ENCODE measurements at regions not wholly inside any gene's neighbourhood (a gene's known extent, or its start where the extent isn't known, plus 50 kb on each side); places are given as distances from the start of the nearest gene placed in this dataset.

DNA sequence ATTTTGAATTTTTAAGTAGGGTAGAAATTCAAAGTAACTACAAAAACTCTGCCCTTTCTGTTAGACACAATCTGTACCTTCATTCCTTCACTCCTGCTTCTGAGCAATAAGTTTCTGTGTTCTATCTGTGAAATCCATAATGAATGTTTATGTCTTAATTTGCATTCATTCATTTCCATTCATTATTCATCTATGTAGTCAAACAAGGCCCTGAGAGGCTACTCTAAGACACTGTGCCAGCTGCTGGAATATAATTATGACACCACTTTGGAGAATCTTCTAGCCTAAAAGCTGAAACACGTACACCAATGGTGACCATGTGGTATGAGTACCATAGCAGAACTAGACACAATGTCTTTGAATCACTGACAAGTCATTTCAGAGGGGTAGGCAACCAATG lies 199.9 kb upstream of the FAR2 start:
- DNase-seq, result no peak

DNA sequence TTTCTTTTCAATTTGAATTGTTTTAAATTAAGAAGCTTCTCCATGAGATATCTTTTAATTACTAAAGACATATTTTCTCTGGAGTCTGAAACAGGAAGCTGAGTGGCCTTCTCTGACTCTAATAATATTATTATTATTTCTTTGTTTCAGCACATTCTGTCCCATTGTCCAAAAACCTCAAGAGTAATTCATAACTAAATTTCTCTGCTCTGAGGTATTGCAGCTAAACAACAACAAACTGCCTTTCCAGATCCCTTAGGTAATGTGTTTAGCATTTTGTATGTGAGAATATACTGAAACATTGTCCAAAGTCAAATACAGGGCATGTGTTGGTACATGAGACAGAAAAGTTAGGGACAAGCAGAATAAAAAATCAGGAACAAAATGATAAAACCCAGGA lies 199.0 kb upstream of the FAR2 start:
- DNase-seq, result no peak

DNA sequence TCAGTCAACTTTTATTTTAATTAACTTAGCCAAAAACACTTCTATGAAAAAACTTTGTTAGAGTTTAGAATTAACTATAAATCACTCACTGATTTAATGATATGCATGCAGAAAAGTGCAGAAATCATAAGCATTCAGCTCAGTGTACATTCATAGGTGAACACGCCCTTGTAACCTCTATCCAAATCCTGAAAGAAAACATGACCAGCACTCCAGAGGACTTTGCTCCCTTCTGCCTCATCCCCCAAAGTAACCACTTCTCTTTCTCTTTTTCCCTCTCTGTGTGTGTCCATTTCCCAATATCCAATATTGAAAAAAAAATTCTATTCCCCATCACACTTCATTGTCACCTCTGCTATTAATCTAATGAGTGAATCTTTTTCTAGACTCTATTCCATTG lies 197.1 kb upstream of the FAR2 start:
- DNase-seq, result no peak

DNA sequence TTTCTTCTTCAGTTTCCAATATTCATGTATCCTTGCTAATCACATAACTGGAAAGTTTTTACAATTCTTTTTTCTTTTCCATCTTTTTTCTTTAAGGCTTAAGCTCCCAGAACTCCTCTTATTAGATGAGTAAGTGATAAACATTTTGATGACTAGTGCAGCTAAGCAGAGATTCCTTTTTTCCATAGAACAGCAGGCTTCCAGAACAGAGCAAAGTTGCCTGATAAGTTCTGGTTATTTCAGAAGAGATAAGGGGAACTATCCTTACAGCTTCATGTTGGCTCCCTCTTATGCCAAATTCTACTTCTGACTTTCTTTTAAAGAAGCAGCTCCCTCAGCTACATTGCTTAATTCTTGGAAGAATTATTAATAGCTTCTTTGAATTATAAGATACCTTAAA lies 194.7 kb upstream of the FAR2 start:
- no peak for DNase-seq

DNA sequence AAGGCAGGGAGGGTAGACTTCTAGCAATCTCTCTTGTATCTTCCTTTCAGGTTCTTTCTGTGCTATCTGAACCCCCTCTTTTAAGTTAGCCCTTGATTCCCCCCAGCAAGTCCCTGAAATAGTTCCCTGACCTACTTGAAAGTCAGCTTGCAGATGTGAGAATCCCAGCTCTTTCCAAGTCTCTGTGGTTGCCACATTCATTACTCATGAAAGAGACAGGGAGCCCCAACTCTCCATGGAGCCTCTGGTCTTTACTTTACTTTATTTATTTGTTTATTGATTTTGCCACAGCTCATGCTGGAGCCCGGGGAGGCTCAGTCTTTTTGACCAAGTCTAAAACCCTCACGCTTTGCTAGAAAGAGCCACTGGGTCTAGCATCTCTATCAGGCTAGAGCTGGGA lies 193.6 kb upstream of the FAR2 start:
- no peak for DNase-seq

DNA sequence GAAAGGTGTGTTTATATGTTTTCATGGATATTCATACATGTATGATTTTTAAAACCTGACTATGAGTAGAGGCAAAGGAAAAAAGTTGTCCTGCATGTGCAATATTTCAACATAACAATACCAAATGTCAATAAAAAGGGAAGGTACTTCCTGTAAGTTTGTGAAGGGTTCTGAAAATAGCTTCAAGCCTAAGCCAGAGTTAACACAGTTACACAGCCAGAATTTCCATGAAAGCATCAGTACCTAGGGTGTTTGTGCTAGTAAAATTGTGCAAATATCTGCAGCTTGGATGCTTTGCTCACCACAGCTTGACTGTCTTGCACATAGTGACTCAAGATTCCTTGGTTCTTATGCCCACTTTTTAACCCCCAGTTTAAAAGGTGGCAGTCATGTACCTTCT lies 193.1 kb upstream of the FAR2 start:
- no peak for DNase-seq

DNA sequence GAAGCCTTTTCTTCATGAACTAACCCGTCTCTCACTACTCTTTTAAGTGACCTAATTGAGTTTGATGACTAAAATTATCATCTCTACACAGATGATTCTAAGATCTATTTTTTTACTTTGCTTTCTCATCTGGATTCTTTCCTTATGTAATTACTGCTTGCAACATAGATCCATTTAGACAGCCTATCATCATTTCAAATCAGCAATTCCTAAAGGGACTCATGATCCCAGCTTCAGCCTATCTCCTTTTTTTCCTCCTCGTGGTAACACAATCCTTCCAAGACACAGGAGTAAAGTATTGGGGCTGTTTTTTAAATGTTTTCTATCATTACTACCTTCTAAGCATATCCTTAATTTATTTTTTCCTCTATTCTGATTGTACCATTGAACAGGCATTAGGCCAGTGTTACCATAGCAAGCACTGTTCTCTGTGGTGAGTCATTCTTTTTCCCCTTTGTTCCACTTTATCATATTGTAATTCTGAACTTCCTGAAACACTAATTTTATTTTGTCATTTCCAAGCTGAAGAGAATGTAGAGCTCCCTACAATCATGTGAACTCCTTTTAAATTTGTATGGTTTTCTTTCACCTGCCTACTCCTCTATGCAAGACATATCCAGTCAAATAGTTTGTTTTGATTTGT lies 190.4 kb upstream of the FAR2 start:
- DNase-seq, result no peak

DNA sequence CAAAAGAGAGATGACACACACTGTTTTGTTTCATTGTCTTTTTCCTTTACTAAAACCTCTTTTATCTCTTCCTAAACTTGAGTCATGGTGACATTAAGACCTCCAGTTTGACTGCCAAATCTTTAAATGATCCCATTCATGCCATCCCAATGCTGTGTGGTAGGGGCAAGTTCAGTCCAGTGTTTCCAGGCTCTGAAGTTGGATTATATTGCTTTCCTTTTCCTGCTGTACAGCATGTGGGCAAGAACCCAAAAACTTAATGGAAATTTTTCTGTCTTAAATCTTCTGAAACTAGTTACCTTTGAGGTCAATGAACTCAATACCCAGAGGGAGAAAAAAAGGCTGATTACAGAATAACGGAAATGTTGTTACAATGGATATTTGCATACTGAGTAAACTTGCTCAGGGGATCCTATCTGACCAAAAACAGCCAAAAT lies 187.1 kb upstream of the FAR2 start:
- no peak for DNase-seq

DNA sequence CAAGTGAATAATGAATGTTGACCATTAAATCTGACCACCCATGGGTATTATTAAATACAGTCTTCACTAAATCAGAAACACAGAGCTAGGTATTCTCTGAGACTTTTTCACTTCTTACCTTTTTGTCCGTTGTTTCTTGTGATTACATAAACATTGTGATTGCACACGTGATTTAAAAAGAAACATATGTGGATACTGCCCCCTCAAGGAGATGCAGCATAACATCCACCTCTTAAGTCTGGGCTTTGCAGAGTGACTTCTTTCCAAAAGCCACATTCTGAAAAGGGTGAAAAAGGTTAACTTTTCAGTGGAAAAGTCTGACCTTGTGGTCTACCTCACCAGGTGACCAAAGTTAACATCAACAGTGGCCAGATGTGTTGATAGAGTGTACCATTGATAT lies 185.5 kb upstream of the FAR2 start:
- no peak for DNase-seq

DNA sequence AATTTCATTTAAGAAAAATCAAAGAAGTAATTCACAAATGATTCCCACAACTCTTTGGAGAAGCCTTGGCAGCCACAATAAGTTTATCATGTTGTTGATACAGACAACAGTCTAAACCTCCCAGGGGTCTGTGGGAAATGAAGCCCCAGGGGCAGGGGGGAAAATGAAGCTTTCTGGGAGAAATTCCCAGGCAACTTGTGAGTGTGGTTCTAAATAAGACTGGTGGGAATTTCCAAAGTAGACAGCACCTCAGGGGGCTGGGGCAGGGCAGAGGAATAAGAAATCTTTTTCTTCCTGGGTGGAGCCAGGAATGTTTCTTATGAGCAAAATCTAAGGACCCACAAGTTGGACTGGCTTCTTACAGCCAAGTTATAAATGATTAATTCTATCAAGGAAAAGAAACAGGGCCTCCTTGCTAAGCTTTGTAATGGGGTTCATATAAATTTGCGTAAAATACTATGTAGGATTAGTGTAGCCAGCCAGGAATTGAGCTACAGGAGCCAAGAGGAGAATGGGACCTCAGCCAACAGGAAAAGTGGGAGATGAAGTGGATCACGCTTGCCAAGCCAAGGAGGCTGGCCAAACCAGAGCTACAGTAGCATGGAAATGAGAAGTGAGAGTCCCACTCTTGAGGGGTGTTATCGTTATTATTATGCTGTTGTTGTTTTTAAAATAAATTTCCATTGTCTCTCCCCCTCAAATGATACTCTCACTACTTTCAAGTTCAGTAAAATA lies 182.9 kb upstream of the FAR2 start:
- no peak for DNase-seq

DNA sequence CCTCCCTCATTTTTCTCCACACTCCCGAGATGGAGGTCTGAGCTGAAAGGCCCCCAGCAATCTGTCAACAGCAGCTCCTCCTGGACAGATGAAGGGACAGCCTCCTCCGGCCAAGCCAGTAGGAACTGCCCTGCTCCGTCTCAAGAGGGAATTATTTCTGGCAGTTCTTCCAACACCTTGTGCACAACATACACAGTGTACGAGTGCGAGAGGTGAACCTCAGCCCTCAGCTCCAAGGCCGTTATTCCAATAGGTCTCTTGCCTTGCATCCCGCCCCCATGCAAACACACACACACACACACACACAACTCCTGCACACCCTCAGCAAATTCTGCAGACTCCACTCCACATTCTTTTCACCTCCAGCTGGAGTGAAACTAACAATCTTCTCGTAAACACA lies 181.7 kb upstream of the FAR2 start:
- no peak for DNase-seq

DNA sequence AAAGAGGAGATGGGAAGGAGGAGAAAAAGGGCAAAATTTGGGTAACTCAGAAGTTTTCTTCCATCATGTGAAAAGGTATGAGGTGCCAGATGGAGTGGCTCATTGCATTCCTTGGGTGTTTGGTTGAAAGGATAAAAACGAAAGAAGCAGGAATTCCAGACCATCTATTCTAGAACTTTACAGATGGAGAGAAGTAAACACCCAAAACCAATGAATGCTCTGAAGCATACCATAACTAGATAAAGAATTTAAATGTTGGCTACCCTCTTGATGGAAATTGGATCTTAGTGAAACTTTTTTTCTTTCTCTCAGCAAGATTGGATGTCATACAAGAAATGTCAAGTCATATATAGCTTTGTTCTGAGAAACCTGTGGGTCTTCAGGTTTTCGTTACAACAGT lies 175.6 kb upstream of the FAR2 start:
- no peak for DNase-seq

DNA sequence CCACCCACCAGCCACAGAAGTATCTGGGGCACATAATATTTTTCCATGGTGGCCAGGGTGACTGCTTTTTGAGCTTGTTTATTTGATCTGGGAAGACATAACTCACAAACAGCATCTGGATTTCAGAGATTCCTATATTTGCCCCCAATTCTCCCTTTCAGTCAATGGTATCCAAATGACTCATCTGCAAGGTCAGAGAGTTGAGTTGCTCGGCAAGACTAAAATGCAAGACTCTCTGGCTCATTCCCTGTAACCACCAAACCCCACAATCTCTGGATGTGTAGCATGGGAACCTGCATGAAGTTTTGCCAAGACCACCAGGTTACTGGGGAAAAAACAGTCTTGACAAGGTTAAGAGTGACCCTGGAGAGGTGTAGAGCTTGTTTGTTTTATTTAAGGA lies 174.9 kb upstream of the FAR2 start:
- DNase-seq, result no peak

DNA sequence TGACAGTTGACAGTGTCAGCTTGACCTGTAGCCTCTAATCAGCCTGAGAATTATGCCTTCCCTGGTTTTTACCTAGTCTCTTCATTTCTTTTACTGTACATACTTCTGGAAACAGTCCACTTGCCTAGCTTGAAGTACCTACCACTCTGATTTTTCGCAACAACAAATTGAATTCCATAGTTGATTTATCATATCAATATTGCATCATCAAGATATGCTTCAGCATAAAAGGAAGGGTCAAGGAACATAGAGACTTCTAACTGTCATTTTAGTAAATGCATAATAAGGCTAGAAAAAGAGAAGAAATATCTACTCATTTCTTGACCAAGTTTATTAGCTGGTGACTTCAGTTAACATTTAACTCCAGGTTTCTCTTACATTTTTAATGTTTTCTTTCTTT lies 174.2 kb upstream of the FAR2 start:
- DNase-seq, result no peak

DNA sequence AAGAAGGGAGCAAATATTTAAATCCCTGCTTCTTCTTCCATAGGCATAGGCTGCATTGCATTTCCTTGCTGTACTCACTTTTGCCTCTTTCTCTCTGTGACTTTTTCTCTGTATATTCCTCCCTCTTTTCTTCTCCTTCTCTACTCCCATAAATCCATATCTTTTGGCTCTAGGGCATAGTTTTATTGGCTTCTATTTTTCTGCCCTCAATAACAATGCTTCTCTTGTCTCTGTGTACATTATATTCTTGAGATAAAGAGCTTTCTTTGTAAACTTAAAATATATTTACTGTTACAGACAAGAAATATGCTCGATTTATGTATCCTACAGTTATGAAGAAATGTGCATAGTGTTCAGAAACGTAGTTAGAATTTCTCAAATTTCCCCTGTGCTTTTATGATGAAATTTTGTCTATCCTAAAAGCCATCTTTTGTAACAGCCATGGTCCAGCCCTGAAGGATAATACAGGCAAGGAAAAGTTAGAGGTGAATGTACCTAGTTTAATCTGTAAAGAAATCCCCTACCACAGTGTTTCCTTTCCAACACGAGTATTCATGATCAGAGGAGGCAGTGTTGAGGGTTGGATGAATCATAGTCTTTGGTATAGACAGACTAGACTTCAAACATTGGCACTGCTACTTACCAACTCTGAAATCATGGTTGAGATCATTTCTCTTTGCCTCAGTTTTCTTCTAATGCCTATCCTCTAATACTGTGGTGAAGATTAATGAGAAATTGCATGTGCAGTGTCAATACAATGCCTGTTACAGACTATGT lies 173.3 kb upstream of the FAR2 start:
- no peak for DNase-seq

DNA sequence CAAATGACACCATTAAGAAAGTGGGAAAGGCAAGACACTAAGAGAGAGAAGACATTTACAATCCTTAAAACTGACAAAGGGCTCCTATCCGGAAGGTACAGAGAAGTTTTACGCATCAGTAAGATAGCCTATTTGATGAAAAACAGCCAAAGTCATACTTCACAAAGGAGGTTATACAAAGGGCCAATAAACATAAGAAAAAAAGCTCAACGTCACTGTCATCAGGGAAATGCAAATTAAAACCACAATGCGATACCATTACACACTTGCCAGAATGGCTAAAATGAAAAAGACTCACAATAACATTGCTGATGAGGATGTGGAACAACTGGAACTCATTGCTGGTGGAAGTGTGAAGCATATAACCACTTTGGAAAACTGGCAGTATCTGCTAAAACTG lies 168.6 kb upstream of the FAR2 start:
- no peak for DNase-seq

DNA sequence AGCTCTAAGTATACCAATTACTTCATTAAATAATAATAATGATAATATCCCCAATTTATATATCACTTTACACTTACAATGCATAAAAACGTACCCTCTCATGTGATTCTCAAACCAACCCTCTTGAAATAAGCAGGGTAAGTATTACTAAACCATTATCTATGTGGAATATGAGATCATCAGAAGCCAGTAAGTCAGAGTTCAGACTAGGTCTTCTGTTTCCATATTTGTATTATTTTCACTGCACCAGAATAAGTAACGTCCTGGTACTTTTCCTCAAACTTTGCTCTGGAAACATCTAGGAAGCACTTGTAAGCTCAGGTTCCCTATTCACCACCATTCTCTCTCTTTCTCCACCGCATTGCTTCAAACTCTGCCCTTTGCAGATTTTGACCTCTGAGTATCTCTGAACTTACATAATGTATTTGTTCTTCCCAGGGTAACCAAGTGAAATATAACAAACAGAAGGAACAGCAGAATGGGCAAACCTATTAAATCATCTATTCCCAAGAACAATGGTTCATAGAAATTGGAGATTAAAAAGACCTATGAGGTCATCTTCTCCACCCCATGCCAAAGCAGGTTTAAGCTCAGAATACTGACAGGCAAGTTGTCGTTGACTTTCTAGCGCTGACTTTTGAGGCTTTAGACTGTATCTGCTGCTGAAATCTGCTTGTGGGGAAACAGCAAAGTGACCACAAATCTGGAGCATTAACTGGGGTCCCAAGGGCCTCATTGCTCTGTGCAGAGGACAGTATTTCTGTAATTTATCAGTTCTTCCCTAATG lies 161.3 kb upstream of the FAR2 start:
- no peak for DNase-seq

DNA sequence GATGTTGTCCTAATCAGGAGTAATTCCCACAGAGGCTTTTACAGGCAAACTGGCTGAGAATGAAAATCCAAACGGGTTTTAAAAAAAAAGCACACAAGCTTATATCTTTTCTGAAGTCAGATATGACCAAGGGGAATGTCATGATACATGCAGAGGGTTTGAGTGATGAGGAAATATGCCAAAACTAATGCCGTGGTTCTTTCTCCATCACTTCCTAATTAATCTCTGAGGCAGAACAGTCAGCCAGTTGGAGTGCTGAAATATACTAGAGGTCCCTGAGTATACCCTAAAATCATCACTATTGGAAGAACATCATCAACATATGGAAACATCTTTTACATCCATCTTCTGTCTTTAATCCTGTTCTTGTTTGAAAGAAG lies 160.8 kb upstream of the FAR2 start:
- DNase-seq, result no peak

DNA sequence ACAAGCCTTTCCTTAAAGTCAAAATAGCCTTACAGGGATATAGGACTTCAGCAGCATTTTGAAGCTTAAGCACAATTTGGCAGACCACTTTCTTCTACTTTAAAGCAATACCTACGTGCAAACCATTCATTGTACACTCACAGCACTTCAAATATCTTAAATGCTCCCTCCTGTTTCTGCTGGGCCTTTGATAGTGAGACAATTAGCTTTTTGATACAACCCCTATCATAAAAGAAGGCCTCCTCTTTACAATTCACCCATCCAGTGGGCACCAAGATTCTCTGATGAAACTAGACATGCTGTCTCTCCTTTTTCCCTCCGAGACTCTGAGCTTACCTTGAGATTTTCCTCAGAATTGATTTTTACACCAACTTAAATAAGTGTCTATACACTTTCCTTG lies 157.5 kb upstream of the FAR2 start:
- DNase-seq, result no peak

DNA sequence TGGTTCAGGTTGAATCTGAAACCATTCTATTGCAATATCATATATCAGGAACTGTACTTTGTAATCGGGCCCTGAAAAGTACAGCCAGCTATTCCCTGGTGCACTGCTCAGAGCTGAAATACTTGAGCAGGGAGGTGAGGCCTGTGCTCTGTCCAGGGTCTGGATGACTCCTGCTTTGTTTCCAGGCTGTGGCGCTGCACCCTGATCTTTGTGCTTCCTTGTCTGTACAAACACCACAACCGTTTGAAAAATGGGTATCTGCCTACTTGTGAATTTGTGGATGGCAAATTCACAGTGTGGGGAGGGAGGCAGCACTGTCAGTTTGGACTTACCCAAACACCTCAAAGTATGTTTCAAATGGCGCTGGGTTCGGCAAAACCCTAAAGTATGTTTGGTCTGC lies 155.4 kb upstream of the FAR2 start:
- no peak for DNase-seq

DNA sequence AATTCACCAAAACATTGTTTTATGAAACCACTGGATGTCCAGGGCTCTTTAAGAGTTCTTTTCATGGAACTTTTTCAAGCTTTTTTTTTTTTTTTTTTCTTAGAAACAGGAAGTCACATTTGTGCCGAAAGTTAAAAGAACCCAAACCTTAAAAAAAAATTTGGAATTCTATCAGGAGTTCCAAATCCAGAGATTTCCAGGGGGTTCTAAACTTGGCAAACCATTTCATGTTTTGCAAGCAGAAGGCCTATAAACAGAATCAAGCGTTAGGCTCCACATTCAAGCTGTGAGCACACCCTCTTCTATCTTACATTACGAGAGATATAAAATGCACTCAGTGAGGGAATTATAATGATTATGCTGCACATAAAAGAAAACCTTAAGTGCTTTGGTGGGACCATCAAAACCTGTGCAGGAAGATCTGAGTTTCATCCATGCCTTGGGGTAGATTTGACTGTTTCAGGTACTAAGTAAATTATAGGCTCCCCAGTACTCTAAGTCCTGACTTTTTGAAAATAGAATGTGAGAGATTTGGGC lies 154.8 kb upstream of the FAR2 start:
- DNase-seq, result no peak

DNA sequence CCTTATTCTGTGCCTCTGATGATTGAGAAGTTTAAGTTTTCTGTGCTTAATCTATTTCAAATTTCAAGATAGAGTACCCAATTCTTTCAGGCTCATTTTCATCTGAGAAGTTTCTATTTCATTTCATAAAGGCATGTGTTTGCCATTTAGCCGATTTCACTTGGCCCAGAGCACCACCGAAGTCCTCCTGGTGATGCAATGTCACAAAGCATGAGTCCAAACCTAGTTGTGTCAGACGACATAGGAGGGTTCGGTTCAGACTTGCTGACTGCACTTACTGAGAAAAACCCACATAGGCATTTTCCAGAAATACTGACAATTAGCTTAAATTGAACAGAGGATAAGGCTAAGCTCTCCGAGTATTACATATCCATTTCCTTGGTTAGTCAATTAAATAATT lies 152.4 kb upstream of the FAR2 start:
- DNase-seq, result no peak

DNA sequence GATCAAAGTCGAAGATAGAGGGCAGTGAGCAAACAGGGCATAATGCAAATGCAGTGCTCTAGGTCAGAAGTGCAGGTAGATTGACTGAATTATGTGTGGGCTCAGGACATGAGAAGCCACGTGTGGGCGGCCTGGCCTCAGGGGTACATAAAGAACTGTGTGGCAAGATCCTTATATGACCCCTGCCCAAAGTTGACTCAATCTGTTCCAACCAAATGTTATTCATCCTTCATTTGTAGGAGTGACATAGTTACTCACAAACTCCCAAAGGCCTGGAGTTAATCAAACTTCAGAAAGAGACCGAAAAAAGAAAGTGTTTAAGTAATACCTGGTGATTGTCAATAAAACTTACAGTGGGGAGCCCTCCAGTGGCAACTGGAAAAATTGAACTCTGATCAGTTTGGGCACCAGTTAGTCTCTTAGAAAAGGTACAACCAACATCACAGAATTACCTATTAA lies 150.4 kb upstream of the FAR2 start:
- no peak for DNase-seq
